H9 (cell line): ENCODE measurements at regions not wholly inside any gene's neighbourhood (a gene's known extent, or its start where the extent isn't known, plus 50 kb on each side); places are given as distances from the start of the nearest gene placed in this dataset.

ENCODE experiments used
- DNase-seq: peaks from one replicate; pipeline ENCODE4 v3.0.0-alpha.2; 2017
- H2AFZ ChIP-seq: one replicate; pipeline ENCODE4 v1.6.1; 2013; ENCODE audit warnings: mild to moderate bottlenecking, low read length, control low read depth, moderate library complexity
- H2AK5ac ChIP-seq: 2 replicates; pipeline ENCODE4 v1.6.1; 2013; ENCODE audit warnings: low read length, control low read depth, mixed read lengths; ENCODE audit not compliant: insufficient read length
- H2BK120ac ChIP-seq: one replicate; pipeline ENCODE4 v1.6.1; 2013; ENCODE audit warnings: low read depth, mild to moderate bottlenecking, low read length, control low read depth, inconsistent platforms; ENCODE audit not compliant: poor library complexity, severe bottlenecking
- H2BK12ac ChIP-seq: 2 replicates; pipeline ENCODE4 v1.6.1; 2013; ENCODE audit warnings: low read length, control low read depth, mixed read lengths, low read depth; ENCODE audit not compliant: insufficient read length
- H2BK15ac ChIP-seq: 2 replicates; pipeline ENCODE4 v1.6.1; 2013; ENCODE audit warnings: low read depth, low read length, control low read depth
- H2BK20ac ChIP-seq: one replicate; pipeline ENCODE4 v1.6.1; 2013; ENCODE audit warnings: low read depth, mild to moderate bottlenecking, low read length, control low read depth, inconsistent platforms; ENCODE audit not compliant: poor library complexity, severe bottlenecking
- H2BK5ac ChIP-seq: 2 replicates; pipeline ENCODE4 v1.6.1; 2013; ENCODE audit warnings: low read length, control low read depth, mixed read lengths; ENCODE audit not compliant: insufficient read length
- H3K14ac ChIP-seq: 2 replicates; pipeline ENCODE4 v1.6.1; 2013; ENCODE audit warnings: low read length, control low read depth; ENCODE audit not compliant: insufficient read depth
- H3K18ac ChIP-seq: 2 replicates; pipeline ENCODE4 v1.6.1; 2013; ENCODE audit warnings: low read depth, mild to moderate bottlenecking, mixed read lengths, low read length, control low read depth; ENCODE audit not compliant: insufficient read length
- H3K23ac ChIP-seq: 2 replicates; pipeline ENCODE4 v1.6.1; 2013; ENCODE audit warnings: low read length, control low read depth, mixed read lengths, low read depth; ENCODE audit not compliant: insufficient read length
- H3K23me2 ChIP-seq: 2 replicates; pipeline ENCODE4 v1.6.1; 2013; ENCODE audit warnings: low read depth, mild to moderate bottlenecking, mixed read lengths, low read length, control low read depth; ENCODE audit not compliant: insufficient read length, poor library complexity, severe bottlenecking
- H3K27ac ChIP-seq: 2 replicates; pipeline ENCODE4 v1.5.1; 2013; ENCODE audit warnings: low read length, control low read depth, mixed read lengths, low read depth; ENCODE audit not compliant: insufficient read length
- H3K27me3 ChIP-seq: 2 replicates; pipeline ENCODE4 v1.6.1; 2013; ENCODE audit warnings: low read length, control low read depth, inconsistent platforms; ENCODE audit not compliant: insufficient read depth
- H3K4ac ChIP-seq: 2 replicates; pipeline ENCODE4 v1.6.1; 2013; ENCODE audit warnings: low read depth, mild to moderate bottlenecking, control low read depth, inconsistent platforms, low read length, moderate library complexity
- H3K4me1 ChIP-seq: 2 replicates; pipeline ENCODE4 v1.6.1; 2013; ENCODE audit warnings: low read length, control low read depth, inconsistent platforms; ENCODE audit not compliant: insufficient read depth
- H3K4me2 ChIP-seq: 2 replicates; pipeline ENCODE4 v1.6.1; 2013; ENCODE audit warnings: low read length, control low read depth, mixed read lengths; ENCODE audit not compliant: insufficient read length, insufficient read depth
- H3K56ac ChIP-seq: 2 replicates; pipeline ENCODE4 v1.6.1; 2013; ENCODE audit warnings: low read depth, mild to moderate bottlenecking, mixed read lengths, low read length, control low read depth; ENCODE audit not compliant: insufficient read length
- H3K79me1 ChIP-seq: 2 replicates; pipeline ENCODE4 v1.6.1; 2013; ENCODE audit warnings: low read depth, mild to moderate bottlenecking, moderate library complexity, low read length, control low read depth, inconsistent platforms; ENCODE audit not compliant: insufficient read depth, poor library complexity, severe bottlenecking
- H3K79me2 ChIP-seq: 2 replicates; pipeline ENCODE4 v1.6.1; 2013; ENCODE audit warnings: low read length, control low read depth, inconsistent platforms; ENCODE audit not compliant: insufficient read depth
- H3K9ac ChIP-seq: 2 replicates; pipeline ENCODE4 v1.6.1; 2013; ENCODE audit warnings: low read length, control low read depth, mixed read lengths; ENCODE audit not compliant: insufficient read length; ENCODE audit errors: extremely low read depth
- H3K9me3 ChIP-seq: one replicate; pipeline ENCODE4 v1.6.1; 2013; ENCODE audit warnings: low read depth, low read length, inconsistent platforms; ENCODE audit not compliant: control insufficient read depth
- H3T11ph ChIP-seq: one replicate; pipeline ENCODE4 v1.6.1; 2013; ENCODE audit warnings: mild to moderate bottlenecking, low read length, control low read depth, inconsistent platforms
- H4K20me1 ChIP-seq: one replicate; pipeline ENCODE4 v1.6.1; 2013; ENCODE audit not compliant: control insufficient read depth, insufficient read length, insufficient read depth
- H4K5ac ChIP-seq: 2 replicates; pipeline ENCODE4 v1.6.1; 2013; ENCODE audit warnings: low read depth, mild to moderate bottlenecking, mixed read lengths, low read length, control low read depth; ENCODE audit not compliant: insufficient read length
- H4K8ac ChIP-seq: replicated peaks from 2 replicates; pipeline ENCODE4 v1.6.1; 2013; ENCODE audit warnings: low read length, control low read depth, mixed read lengths, low read depth; ENCODE audit not compliant: insufficient read length
- H4K91ac ChIP-seq: 2 replicates; pipeline ENCODE4 v1.6.1; 2013; ENCODE audit warnings: low read depth, mild to moderate bottlenecking, moderate library complexity, mixed read lengths, low read length, control low read depth; ENCODE audit not compliant: insufficient read length
- H3K27ac Mint-ChIP-seq, 3 experiments: 2 replicates in 2 of 3; 3 replicates in 1 of 3; pipeline ENCODE4 v1.8.0; 2020 to 2021; ENCODE audit warnings: mixed read lengths in 3 of 3, mild to moderate bottlenecking in 1 of 3, moderate library complexity in 1 of 3
- H3K27me3 Mint-ChIP-seq: 2 replicates; pipeline ENCODE4 v1.8.0; 2021; ENCODE audit warnings: low read depth, mild to moderate bottlenecking, moderate library complexity, mixed read lengths
- H3K36me3 Mint-ChIP-seq, 3 experiments: 2 replicates in 2 of 3; 3 replicates in 1 of 3; pipeline ENCODE4 v1.8.0; 2020 to 2021; ENCODE audit warnings: low read depth in 3 of 3, mixed read lengths in 3 of 3; ENCODE audit not compliant: insufficient read depth in 1 of 3
- H3K4me1 Mint-ChIP-seq, 2 experiments: 2 replicates each; pipeline ENCODE4 v1.8.0; 2020; ENCODE audit warnings: mixed read lengths in 2 of 2
- H3K4me3 Mint-ChIP-seq, 2 experiments: 2 replicates in 1 of 2; 3 replicates in 1 of 2; pipeline ENCODE4 v1.8.0; 2020 to 2021; ENCODE audit warnings: mild to moderate bottlenecking in 2 of 2, mixed read lengths in 2 of 2, moderate library complexity in 1 of 2
- H3K9me3 Mint-ChIP-seq, 2 experiments: 2 replicates in 1 of 2; 3 replicates in 1 of 2; pipeline ENCODE4 v1.8.0; 2020; ENCODE audit warnings: mild to moderate bottlenecking in 2 of 2, mixed read lengths in 2 of 2, moderate library complexity in 1 of 2
- CTCF ChIP-seq: fragments of 200-600 bp; sonication (generic); conservative IDR thresholded peaks from 3 replicates; pipeline ENCODE4 v1.8.0; 2021; ENCODE audit warnings: antibody characterized with exemption, mild to moderate bottlenecking
- WGBS: extraction: QIAGEN DNeasy Blood & Tissue Kit; methylation state at CpG from one replicate; pipeline ENCODE4 v1.1.7; 2013; ENCODE audit warnings: missing lambda C conversion rate, low lambda C conversion rate, mixed read lengths; ENCODE audit not compliant: insufficient read length; ENCODE audit errors: extremely low coverage; 5-methylcytosine and 5-hydroxymethylcytosine counted together

- WGBS, result no CpG with 5 or more reads among the region's 7 CpGs
- H4K91ac ChIP-seq, result no peak overlapping the region
- Mint-ChIP-seq H3K4me1 (peaks cover 2% of the 10 kb centered on the region in 2 experiments; a peak in 2 of 4 replicates), H3K27ac (peak overlapping the region in 1 of 3 experiments; percentile 71; a peak in 1 of 7 replicates), H3K36me3 (no peaks in the 10 kb centered on the region), H3K9me3 (no peaks in the 10 kb centered on the region), H3K27me3 (no peaks in the 10 kb centered on the region), H3K4me3 (no peak overlapping the region)
- H3K4ac ChIP-seq, result no peak overlapping the region
- H2BK15ac ChIP-seq, result no peak overlapping the region
- H2BK120ac ChIP-seq, result no peak overlapping the region
- no peaks in the 10 kb centered on the region for H4K20me1 ChIP-seq
- H2BK12ac ChIP-seq, result no peak overlapping the region
- H3T11ph ChIP-seq, result no peak overlapping the region
- H3K56ac ChIP-seq, result no peak overlapping the region
- no peak overlapping the region for H4K8ac ChIP-seq
- no peaks in the 10 kb centered on the region for H3K23me2 ChIP-seq
- no peak overlapping the region for H3K18ac ChIP-seq
- H3K27ac ChIP-seq, result no peak overlapping the region
- H3K23ac ChIP-seq, result no peak overlapping the region
- no peaks in the 10 kb centered on the region for H3K27me3 ChIP-seq
- no peak overlapping the region for H3K9ac ChIP-seq
- no peak overlapping the region for H4K5ac ChIP-seq
- H2BK5ac ChIP-seq, result no peak overlapping the region
- no peak for DNase-seq
- H2AFZ ChIP-seq, result no peak overlapping the region
- H2BK20ac ChIP-seq, result no peak overlapping the region
- no peak overlapping the region for H3K14ac ChIP-seq
- no peaks in the 10 kb centered on the region for H3K79me2 ChIP-seq
- H3K9me3 ChIP-seq, result no peaks in the 10 kb centered on the region
- no peaks in the 10 kb centered on the region for H3K79me1 ChIP-seq
- H3K4me2 ChIP-seq, result no peak overlapping the region
- TF ChIP-seq CTCF, result no peak
- no peaks in the 10 kb centered on the region for H3K4me1 ChIP-seq
- H2AK5ac ChIP-seq, result no peak overlapping the region
Measured at GRCh38 chr7:54837168-54837567, 78.2 kb upstream of the SEC61G start.
